HG02852 (cell line): ENCODE measurements at regions not wholly inside any gene's neighbourhood (a gene's known extent, or its start where the extent isn't known, plus 50 kb on each side); places are given as distances from the start of the nearest gene placed in this dataset.

Experiments used
- ATAC-seq: cut with Tn5 transposase; IDR thresholded peaks from one replicate; pipeline ENCODE4 v1.9.1; 2021; ENCODE audit warnings: mild to moderate bottlenecking, moderate library complexity; ENCODE audit not compliant: unreplicated experiment

DNA sequence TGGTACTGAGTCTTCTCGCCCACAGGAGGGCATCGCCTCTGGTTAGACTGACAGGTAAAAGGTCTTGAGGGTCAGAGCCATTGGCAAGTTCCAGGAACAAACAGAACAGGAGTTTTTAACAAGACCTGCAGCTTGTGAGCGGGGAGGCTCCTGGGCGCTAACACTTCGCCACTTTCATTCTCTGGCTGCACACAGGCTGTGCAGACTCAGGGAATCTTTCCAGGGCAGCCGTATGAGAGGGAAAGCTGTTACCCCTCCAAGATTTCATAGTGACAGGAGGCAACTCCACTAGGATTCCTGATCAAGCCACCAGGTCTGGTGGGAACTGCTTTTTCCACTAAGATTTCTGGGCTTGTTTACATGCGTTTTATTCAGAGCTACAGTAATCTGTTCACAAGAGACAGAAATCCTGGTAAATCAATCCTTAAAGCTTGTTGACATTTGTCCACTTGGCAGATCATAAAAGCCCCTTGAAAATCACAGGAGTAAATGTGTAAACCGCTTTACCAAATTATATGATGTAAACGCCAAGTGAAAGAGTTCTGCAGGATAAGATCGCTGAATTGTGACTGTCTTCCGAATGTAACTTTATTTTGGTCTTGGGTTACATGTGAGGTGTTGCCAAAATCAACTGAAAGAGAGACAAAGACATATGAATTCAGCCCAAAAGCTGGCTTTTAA is 190.6 kb downstream of the MZT1 start:
- no peak for ATAC-seq

DNA sequence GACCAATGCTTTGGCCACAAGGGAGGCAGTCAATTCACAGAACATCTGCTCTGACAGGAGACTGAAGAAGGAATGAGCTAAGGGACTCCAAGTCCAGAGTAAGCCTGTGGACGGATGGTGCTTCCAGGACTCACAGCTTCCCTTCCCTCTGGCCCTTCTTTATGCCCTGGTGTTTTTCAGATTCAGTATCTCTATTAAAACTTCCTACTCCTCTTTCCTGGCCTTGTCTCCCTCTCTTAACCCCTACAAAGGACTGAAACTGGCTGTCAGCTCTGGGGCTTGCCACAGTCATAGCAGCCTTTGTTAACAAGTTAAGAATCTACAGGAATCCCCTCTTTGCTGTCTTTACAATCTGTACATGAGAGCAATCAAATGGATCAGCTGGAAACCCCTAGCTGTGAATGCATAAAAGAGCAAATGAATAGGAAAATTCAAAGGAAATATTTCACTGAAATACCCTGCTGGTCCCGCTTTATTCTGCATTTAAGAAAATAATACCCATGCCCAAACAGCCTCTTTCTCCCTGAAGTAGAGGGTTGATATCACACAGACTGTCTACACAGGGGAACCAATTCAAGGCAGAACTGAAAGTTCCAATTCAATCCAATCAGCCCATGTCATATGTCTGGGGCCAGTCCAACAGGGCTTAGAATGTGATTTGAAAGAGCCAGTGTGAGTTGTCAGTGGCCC is 192.3 kb downstream of the MZT1 start:
- ATAC-seq: no peak

GRCh38 chr13:72530471-72530870 is 197.0 kb downstream of the MZT1 start:
- no peak for ATAC-seq

GRCh38 chr13:72527333-72527732 is 200.1 kb downstream of the MZT1 start:
- no peak for ATAC-seq

DNA sequence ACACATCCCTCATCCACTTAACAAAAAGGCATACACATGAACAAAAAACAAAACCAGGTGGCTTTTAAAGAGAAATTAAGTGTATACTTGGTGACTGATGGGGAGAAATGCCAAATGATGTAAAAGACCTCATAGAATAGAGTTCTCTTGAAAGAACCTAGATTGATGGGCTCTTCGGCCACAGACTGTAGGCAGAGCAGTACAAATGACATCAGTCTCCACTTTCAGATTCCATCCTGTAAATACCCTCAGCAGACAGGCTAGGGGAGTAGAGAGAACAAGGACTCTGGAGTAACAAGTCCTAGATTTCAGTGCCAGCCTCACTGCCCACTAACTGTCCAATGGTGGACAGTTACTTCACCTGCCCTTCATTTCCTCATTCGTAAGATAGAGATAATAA is 203.8 kb downstream of the MZT1 start:
- ATAC-seq: no peak

DNA sequence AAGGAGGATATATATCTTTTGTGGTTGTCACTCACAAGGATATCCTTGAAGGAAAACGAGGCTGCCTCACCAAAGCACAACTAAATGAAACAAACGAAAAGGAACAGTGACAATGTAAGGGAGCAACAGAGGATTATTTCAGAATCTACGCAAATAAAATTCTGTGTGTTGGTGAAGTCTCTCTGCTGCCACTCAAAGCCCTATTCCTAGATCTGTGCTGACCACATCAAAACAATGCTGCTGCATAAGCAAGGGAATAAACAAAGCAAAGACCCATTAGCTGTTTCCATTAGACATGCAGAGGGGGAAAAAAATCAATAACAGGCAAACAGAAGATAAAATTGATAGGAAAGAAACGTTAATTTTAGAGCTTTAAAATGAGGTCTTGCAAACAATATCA is 204.4 kb downstream of the MZT1 start:
- no peak for ATAC-seq

DNA sequence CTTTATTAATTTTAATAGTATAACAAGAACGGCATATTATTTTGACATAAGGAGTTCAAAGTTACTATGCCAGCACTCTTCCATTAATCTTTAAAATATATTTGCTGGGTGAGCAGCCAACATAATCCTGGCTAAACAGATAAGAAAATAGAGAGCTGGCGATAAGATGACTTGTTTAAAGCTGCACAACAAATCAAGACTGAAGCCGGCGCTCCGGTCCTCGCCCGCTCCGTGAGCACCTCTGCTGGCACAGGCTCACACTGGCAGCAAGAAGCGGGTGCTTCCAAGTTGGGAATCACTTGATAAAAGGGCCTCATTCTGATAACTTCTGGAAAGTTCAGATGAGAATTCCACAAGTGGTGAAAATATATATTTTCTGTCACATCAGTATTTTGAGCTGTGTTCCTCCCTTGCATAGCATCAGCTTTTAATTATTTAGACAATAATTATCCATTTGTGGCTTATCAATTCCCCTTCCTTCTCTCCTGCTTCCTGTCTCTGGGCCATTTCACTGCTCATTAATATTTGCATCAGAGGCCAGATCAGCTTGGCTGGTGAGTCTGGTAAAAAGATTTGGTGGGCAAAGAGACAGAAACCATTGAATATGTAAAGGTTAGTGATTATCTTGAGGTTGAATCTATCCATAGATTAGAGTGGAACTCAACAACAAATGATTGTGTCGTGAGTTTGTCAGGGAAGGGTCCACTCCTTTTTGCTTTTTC is 205.3 kb downstream of the MZT1 start:
- no peak for ATAC-seq

DNA sequence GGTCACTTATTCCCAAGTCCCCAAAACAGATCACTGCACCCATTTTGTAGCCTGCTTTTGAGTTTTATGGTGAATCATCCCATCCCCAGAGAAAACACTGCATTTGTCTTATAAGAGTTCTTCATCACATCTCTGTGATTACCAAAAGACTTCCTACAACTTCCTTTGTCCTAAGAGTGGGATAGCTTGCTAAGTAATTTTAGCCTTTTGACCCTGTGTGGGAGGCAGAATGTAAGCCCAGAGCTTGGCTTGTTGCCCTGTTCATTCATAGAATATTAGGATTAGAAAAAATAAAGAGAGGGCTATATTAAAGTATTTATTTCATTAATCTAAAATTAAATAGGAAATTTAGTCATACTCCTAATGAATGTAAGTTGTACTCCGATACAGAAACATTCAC is 213.3 kb downstream of the MZT1 start:
- no peak for ATAC-seq

GRCh38 chr13:72508392-72508791 is 219.0 kb downstream of the MZT1 start:
- ATAC-seq: no peak

- no peak for ATAC-seq
Observed at GRCh38 chr13:72507416-72508199, 219.8 kb downstream of the MZT1 start.

DNA sequence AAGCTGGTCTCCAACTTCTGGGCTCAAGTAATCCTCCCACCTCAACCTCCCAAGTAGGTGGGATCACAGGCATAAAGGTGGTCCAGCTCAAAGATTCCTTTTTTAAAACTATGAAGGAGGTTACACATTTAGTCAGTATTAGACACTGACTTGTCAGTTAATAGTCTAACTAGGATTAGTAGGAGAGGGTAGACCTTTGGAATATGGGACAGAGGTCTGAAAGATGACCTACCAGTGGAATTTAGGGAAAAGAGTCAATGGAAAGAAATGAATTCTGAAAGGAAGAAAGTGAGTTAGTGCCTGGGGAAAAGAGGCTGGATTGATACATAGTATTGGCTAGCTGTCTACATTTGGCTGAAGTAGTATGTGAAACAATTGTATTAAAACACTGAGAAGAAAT is 220.7 kb downstream of the MZT1 start:
- no peak for ATAC-seq

- ATAC-seq: no peak
Observed at GRCh38 chr13:72505376-72505775, 222.1 kb downstream of the MZT1 start.

- no peak for ATAC-seq
Observed at GRCh38 chr13:72504131-72504841, 223.1 kb downstream of the MZT1 start.

GRCh38 chr13:72500851-72501250 is 226.6 kb downstream of the MZT1 start:
- no peak for ATAC-seq

DNA sequence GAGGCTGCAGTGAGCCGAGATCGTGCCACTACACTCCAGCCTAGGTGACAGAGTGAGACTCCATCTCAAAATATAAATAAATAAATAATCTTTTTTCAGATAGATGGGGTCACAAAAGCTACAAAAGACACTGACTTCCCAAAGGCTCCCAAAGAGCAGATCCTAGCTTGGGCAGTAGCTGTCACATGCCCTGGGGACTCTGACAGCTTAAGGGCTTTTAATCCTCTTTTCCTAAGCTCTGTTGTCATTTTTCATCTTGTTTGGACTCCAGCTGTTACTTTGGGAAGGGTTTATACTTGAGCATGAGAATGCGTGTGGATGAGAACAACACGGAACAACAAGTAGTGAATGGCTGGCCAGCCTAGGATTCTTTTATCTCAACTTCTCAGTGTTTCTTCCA is 231.7 kb downstream of the MZT1 start:
- no peak for ATAC-seq

GRCh38 chr13:72489751-72490150 is 237.7 kb downstream of the MZT1 start:
- ATAC-seq: no peak

DNA sequence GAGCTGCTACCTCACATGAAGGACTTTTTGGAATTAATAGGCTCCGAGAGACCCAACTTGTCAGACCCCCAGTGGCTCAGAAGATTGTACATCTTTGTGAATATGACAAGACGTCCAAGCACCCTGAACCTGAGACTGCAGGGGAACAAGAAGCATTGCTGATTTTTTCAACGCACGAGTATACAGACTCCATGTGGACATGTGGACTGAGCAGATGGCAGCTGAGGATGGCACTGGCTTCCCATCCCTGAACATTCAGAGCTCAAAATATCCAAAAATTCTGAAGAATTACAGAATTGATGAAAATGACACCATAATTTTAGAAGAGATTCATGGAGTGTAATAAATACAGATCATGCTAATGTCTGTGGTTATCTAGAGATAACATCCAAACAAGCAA is 254.1 kb downstream of the MZT1 start:
- ATAC-seq: no peak

- ATAC-seq: no peak
Observed at GRCh38 chr13:72469906-72470305, 257.5 kb downstream of the MZT1 start.

DNA sequence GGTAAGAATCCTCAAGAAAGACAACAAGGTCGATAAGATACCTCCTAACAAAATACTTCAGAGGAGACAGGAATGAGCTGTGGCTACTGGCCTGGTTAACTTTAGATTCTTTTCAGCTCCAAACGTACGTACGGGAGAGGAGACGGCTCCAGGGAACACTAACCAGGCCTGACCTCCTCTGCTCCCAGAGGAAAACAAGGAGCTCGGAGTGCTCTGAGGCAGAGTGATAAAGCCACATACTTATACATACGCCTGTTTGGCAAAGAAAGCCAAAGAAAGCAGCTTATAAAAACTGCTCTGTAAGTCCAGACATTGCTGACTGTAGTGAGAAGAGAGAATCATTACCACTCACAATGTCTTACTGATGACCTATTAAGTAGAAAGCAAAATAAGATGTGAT is 263.9 kb downstream of the MZT1 start:
- no peak for ATAC-seq

GRCh38 chr13:72462726-72463125 is 264.7 kb downstream of the MZT1 start:
- no peak for ATAC-seq

GRCh38 chr13:72462166-72462565 is 265.3 kb downstream of the MZT1 start:
- ATAC-seq: no peak
